GM18873 (cell line): ENCODE measurements at regions not wholly inside any gene's neighbourhood (a gene's known extent, or its start where the extent isn't known, plus 50 kb on each side); places are given as distances from the start of the nearest gene placed in this dataset.

Experiments
- ATAC-seq: cut with Tn5 transposase; IDR thresholded peaks from one replicate; pipeline ENCODE4 v1.9.1; 2021; ENCODE audit warnings: mild to moderate bottlenecking, moderate library complexity, moderate number of reproducible peaks; ENCODE audit not compliant: unreplicated experiment, low FRiP score

- no peak for ATAC-seq
Measured at GRCh38 chr3:34268032-34268709, 469.7 kb downstream of the PDCD6IP start.

GRCh38 chr3:34275811-34276210, 477.4 kb downstream of the PDCD6IP start:
- ATAC-seq = no peak

- no peak for ATAC-seq
Measured at GRCh38 chr3:34276342-34276741, 477.9 kb downstream of the PDCD6IP start.

- no peak for ATAC-seq
Measured at GRCh38 chr3:34277110-34277509, 478.7 kb downstream of the PDCD6IP start.

GRCh38 chr3:34279901-34280300, 481.5 kb downstream of the PDCD6IP start:
- ATAC-seq = no peak

GRCh38 chr3:34283751-34284150, 485.3 kb downstream of the PDCD6IP start:
- ATAC-seq = no peak

GRCh38 chr3:34284959-34285826, 486.8 kb downstream of the PDCD6IP start:
- ATAC-seq = no peak

GRCh38 chr3:34285827-34286188, 487.4 kb downstream of the PDCD6IP start:
- no peak for ATAC-seq

GRCh38 chr3:34292605-34293300, 494.3 kb downstream of the PDCD6IP start:
- ATAC-seq = no peak

- no peak for ATAC-seq
Measured at GRCh38 chr3:34294240-34294639, 495.8 kb downstream of the PDCD6IP start.

GRCh38 chr3:34296796-34297195, 498.4 kb downstream of the PDCD6IP start:
- no peak for ATAC-seq

GRCh38 chr3:34298653-34299052, 500.2 kb downstream of the PDCD6IP start:
- no peak for ATAC-seq

- no peak for ATAC-seq
Measured at GRCh38 chr3:34300621-34301020, 502.2 kb downstream of the PDCD6IP start.

- ATAC-seq = no peak
Measured at GRCh38 chr3:34301313-34301712, 502.9 kb downstream of the PDCD6IP start.

GRCh38 chr3:34305266-34305665, 506.8 kb downstream of the PDCD6IP start:
- ATAC-seq = no peak

- no peak for ATAC-seq
Measured at GRCh38 chr3:34312684-34313083, 514.3 kb downstream of the PDCD6IP start.

- ATAC-seq = no peak
Measured at GRCh38 chr3:34319881-34320280, 521.5 kb downstream of the PDCD6IP start.

GRCh38 chr3:34323517-34323916, 525.1 kb downstream of the PDCD6IP start:
- peak; percentile 92 for ATAC-seq

- no peak for ATAC-seq
Measured at GRCh38 chr3:34346656-34347055, 548.2 kb downstream of the PDCD6IP start.

- no peak for ATAC-seq
Measured at GRCh38 chr3:34351882-34352777, 553.7 kb downstream of the PDCD6IP start.
